ENCODE measurements at regions not wholly inside any gene's neighbourhood (a gene's known extent, or its start where the extent isn't known, plus 50 kb on each side); places are given as distances from the start of the nearest gene placed in this dataset.

- no peaks in the 10 kb centered on the region for H3K27me3 ChIP-seq (replicated peaks in 1 of 4; ENCODE audit: control extremely low read depth in 1 of 4, control insufficient read depth in 3 of 4, insufficient read depth in 4 of 4, low read length in 3 of 4)
- H3K4me1 ChIP-seq (ENCODE audit: control insufficient read depth in 2 of 2, insufficient read depth in 2 of 2, low read length in 2 of 2) = no peaks in the 10 kb centered on the region
- Mint-ChIP-seq H3K4me1 (no peaks in the 10 kb centered on the region), H3K4me3 (no peak overlapping the region), H3K27me3 (no peaks in the 10 kb centered on the region), H3K9me3 (ENCODE audit: insufficient read depth) (no peaks in the 10 kb centered on the region), H3K27ac (no peak overlapping the region)
- H3K9me3 ChIP-seq (ENCODE audit: control extremely low read depth in 1 of 3, control insufficient read depth in 2 of 3, insufficient read depth in 1 of 3, low read length in 2 of 3) = peaks cover 0 to 3% (median 0%) of the 10 kb centered on the region in 3 donors
- no peaks in the 10 kb centered on the region for H4K20me1 ChIP-seq (ENCODE audit: control insufficient read depth, insufficient read depth, low read length, poor library complexity, severe bottlenecking)
- no peak overlapping the region for H2AFZ ChIP-seq (ENCODE audit: insufficient read depth, low read depth, low read length, poor library complexity, severe bottlenecking)
- no peaks in the 10 kb centered on the region for H3K36me3 ChIP-seq (replicated peaks in 1 of 2; ENCODE audit: control extremely low read depth in 1 of 2, control insufficient read depth in 1 of 2, extremely low read depth in 1 of 2, insufficient read depth in 2 of 2, low read length in 1 of 2)
- H3K4me3 ChIP-seq (ENCODE audit: control extremely low read depth in 1 of 5, extremely low read depth in 1 of 5, insufficient read depth in 1 of 5, low read depth in 2 of 5, low read length in 4 of 5) = no peak overlapping the region
- ChIA-PET CTCF (no interaction called here), POLR2A (no interaction called here)
- H3K79me2 ChIP-seq (ENCODE audit: control insufficient read depth, insufficient read depth, low read length) = no peaks in the 10 kb centered on the region
- ATAC-seq (ENCODE audit: low read depth) (no peak), DNase-seq (no peak)
- H3K9ac ChIP-seq (ENCODE audit: low read length) = no peak overlapping the region
- H3K4me2 ChIP-seq (replicated peaks; ENCODE audit: low read depth, low read length, poor library complexity, severe bottlenecking) = no peak overlapping the region
- TF ChIP-seq EZH2 (IDR thresholded peaks at IDR 0.05; ENCODE audit: borderline replicate concordance, insufficient read depth, low read depth, low read length, poor library complexity, severe bottlenecking) = no peak
- no peak for TF ChIP-seq CTCF (IDR thresholded peaks at IDR 0.05)
- no peak overlapping the region for H3K27ac ChIP-seq (ENCODE audit: low read length in 2 of 2)
- intact Hi-C loops (cut with micrococcal nuclease) = no loop called here
Observed at GRCh38 chr11:90895850-90896249, 673.0 kb upstream of the CHORDC1 start.

- Mint-ChIP-seq H3K27me3 (no peaks in the 10 kb centered on the region), H3K9me3 (ENCODE audit: insufficient read depth) (peaks cover 4% of the 10 kb centered on the region), H3K27ac (no peak overlapping the region), H3K4me3 (no peak overlapping the region), H3K4me1 (no peaks in the 10 kb centered on the region)
- intact Hi-C loops (cut with micrococcal nuclease) = no loop called here
- TF ChIP-seq CTCF (IDR thresholded peaks at IDR 0.05) (no peak), EZH2 (IDR thresholded peaks at IDR 0.05; ENCODE audit: borderline replicate concordance, insufficient read depth, low read depth, low read length, poor library complexity, severe bottlenecking) (no peak)
- H3K4me1 ChIP-seq (ENCODE audit: control insufficient read depth in 2 of 2, insufficient read depth in 2 of 2, low read length in 2 of 2) = no peaks in the 10 kb centered on the region
- peaks cover 0 to 3% (median 0%) of the 10 kb centered on the region in 3 donors for H3K9me3 ChIP-seq (ENCODE audit: control extremely low read depth in 1 of 3, control insufficient read depth in 2 of 3, insufficient read depth in 1 of 3, low read length in 2 of 3)
- no peak overlapping the region for H3K27ac ChIP-seq (ENCODE audit: low read length in 2 of 2)
- POLR2A ChIA-PET = no interaction called here
- H3K36me3 ChIP-seq (replicated peaks in 1 of 2; ENCODE audit: control extremely low read depth in 1 of 2, control insufficient read depth in 1 of 2, extremely low read depth in 1 of 2, insufficient read depth in 2 of 2, low read length in 1 of 2) = no peaks in the 10 kb centered on the region
- H3K4me3 ChIP-seq (ENCODE audit: control extremely low read depth in 1 of 5, extremely low read depth in 1 of 5, insufficient read depth in 1 of 5, low read depth in 2 of 5, low read length in 4 of 5) = no peak overlapping the region
- CTCF ChIA-PET = no interaction called here
- ATAC-seq (ENCODE audit: low read depth) = no peak
- H3K9ac ChIP-seq (ENCODE audit: low read length) = no peak overlapping the region
- no peak overlapping the region for H3K4me2 ChIP-seq (replicated peaks; ENCODE audit: low read depth, low read length, poor library complexity, severe bottlenecking)
- no peaks in the 10 kb centered on the region for H4K20me1 ChIP-seq (ENCODE audit: control insufficient read depth, insufficient read depth, low read length, poor library complexity, severe bottlenecking)
- no peak for DNase-seq
- no peak overlapping the region for H2AFZ ChIP-seq (ENCODE audit: insufficient read depth, low read depth, low read length, poor library complexity, severe bottlenecking)
- no peaks in the 10 kb centered on the region for H3K27me3 ChIP-seq (replicated peaks in 1 of 4; ENCODE audit: control extremely low read depth in 1 of 4, control insufficient read depth in 3 of 4, insufficient read depth in 4 of 4, low read length in 3 of 4)
- H3K79me2 ChIP-seq (ENCODE audit: control insufficient read depth, insufficient read depth, low read length) = no peaks in the 10 kb centered on the region
Observed at GRCh38 chr11:90890347-90890746, 667.5 kb upstream of the CHORDC1 start.
